Skin epidermis (tissue), 12 donors: ENCODE measurements at regions not wholly inside any gene's neighbourhood (a gene's known extent, or its start where the extent isn't known, plus 50 kb on each side); places are given as distances from the start of the nearest gene placed in this dataset.

Experiments
- H3K27ac ChIP-seq, 21 experiments: fragments of 200-600 bp; sonication (generic) in 11 of 21; one replicate each; pipeline ENCODE4 v1.5.0; 2020; ENCODE audit warnings: mild to moderate bottlenecking in 3 of 21, inconsistent platforms in 2 of 21, moderate library complexity in 2 of 21
- H3K4me3 ChIP-seq, 7 experiments: fragments of 200-600 bp; sonication (generic) in 2 of 7; one replicate each; pipeline ENCODE4 v1.5.0; 2020; ENCODE audit warnings: inconsistent platforms in 2 of 7, mild to moderate bottlenecking in 2 of 7, moderate library complexity in 1 of 7

DNA sequence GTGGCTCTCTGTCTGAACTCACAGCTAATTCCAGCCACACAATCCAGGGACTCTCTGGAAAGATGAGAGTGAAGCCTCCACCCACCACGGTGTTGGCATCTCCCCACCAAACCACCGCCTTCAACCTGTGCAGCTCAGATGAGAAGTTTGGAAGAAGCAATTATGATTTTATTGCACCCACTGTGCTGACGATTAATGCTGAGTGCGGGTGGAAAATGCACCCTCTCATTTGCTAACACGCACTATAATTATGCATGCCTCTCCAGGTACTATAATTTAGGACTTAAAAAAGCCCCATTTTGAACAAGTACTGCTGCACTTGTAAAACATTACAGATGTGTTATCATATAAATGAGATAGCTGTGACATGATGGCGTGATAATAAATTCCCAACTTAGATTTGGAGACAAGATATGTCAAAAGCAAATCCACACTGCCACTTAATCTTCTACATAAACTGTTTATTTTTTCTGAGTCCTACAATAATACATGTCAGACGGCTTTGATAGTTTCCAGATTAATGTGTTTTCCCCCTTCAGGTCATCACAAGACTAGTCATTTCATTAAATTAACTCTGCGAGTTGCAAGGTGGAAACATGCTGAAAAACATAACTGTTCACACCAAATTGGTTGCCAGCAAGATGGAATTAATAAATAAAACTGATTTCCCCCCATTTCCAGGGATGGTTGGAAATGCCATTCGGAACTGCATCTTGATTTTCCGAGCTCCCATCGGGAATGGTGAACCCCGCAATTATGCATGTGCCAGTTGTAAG lies 466.5 kb upstream of the MAF start:
- H3K4me3 ChIP-seq: no peak overlapping the region
- peak overlapping the region in 2 of 21 experiments; percentile 20 to 47 for H3K27ac ChIP-seq

DNA sequence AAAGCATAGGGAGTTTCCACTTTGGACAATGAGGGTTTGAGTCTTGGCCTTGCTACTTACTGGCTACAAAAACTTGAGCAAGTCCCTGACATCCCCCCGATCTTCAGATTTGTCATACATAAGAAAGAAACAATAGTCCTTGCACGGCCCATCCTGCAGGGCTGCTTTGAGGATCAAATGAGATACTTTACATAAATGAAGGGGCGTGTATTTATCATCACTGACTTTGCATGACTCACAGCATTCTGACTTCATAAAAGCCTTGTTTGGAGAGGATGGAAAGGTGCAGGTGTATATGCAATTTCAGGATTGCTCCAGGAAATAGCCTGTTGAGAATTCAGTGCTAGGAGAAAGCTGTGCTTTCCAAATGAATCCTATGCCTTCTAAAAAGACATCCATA lies 465.0 kb upstream of the MAF start:
- peak overlapping the region in 2 of 21 experiments; percentile 14 to 64 for H3K27ac ChIP-seq
- no peak overlapping the region for H3K4me3 ChIP-seq

DNA sequence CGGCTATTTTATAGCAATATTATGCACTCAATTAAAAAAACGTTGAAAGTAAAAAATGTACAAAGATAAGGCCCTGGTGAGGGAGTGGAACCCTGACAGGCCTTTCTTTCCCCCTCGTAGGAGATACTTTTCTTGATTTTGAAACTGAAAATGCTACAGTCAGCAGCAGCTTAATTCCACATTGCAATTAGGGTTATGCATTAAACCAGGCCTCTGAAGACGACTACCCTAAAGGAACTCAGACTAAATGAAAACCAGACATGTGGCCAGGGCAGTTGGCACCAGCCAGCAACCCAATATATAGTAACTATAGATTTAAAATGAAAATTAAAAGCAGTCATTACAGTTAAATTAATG lies 463.2 kb upstream of the MAF start:
- Histone ChIP-seq H3K27ac (peak overlapping the region in 11 of 21 experiments; percentile 14 to 70 (median 52)), H3K4me3 (no peak overlapping the region)

DNA sequence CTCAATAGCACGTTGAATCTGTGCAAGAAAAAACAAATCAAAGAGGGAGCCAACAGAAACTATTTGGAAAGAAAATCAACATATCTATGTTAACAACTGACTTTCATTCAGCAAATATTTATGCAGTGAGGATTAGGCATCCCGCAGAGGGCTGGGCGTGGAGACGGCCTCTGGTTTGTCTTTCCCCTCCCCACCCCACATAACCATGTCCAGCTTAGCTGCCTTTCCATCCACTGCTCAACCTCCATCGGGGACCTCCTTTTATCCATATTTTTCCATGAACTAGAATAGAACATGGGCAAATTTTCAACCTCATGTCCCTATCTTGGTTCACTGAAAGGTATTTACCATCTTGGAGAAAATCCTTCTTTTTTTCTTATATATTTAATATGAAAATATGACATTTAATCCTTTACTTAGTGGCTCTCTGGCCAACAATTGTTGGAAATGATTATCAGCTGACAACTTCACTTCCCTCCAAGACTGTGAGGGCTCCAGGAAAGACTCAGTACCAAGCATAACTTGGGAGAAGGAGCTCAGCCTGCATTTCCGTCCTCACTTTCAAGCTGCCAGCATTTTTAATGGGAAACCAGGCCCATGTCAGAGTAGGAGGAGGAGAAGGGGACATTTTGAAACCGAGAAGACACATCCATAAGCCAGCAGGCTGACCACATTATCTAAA lies 462.6 kb upstream of the MAF start:
- H3K4me3 ChIP-seq: no peak overlapping the region
- peak overlapping the region in 8 of 21 experiments; percentile 14 to 70 (median 54) for H3K27ac ChIP-seq

DNA sequence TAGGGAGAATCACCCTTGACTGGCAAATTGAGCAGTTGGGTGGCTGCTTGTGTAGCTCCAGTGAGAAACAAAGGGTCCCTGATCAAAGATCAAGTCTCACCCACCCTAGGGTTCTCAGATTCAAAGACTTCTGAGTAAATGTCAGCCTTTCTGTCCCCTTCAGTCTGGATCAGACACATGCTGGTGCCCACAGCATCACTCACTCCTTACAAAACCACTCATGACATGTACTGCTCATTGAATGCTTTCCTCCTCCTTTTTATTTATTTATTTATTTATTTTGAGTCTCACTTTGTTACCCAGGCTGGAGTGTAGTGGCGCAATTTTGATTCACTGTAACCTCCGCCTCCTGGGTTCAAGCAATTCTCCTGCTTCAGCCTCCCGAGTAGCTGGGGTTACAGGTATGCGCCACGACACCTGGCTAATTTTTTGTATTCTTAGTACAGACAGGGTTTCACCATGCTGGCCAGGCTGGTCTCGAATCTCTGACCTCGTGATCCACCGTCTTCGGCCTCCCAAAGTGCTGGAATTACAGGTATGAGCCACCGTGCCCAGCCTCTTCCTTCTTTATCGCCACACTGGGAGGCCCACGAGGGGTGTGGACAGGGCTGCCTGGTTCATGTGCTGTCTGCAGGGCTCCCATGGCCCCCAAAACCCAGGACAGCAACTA lies 462.0 kb upstream of the MAF start:
- peak overlapping the region in 3 of 21 experiments; percentile 16 to 68 (median 17) for H3K27ac ChIP-seq

DNA sequence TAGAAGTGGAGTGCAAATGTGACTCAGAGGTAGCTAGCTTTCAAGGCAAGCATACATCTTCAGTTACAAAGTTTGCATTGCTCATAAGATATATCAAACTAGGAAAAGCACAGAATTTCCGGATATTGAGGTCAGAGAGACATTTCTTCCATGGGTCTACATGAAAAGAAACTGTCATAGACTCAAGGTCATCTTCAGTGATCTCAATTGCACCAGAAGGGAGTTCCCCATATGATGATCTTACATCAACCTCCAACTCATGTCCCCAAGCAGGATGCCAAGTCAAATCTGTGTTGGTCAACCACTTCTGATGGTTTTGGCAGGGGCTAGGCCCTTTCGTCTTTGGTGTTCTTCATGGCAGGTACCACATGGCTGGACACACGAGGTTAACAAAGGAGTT lies 459.9 kb upstream of the MAF start:
- no peak overlapping the region for H3K27ac ChIP-seq
- H3K4me3 ChIP-seq: no peak overlapping the region

More for the DNA sequence above, 462.0 kb upstream of the MAF start:
- no peak overlapping the region for H3K4me3 ChIP-seq

- Histone ChIP-seq H3K4me3 (no peak overlapping the region), H3K27ac (no peak overlapping the region)
These were observed 459.3 kb upstream of the MAF start for GRCh38 chr16:80059836-80060235.

DNA sequence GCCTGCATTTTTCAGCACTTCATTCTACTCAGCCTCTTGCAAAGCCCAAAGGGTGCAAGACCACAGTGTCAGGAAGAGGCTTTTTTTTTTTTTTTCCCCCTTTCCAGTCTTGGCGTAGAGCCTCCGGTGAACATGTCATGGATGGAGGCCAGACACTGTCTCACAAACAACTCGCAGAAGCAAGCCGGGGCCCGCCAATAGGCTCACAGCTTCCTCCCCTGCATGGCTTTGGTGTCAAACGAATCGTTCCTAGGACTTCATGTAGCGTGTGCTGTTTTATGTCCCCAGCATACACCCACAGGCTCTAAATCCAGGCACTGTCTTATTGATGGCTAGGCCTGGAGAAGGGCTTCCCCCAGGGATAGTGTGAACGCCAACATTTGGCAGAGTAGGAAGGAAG lies 457.7 kb upstream of the MAF start:
- H3K4me3 ChIP-seq: no peak overlapping the region
- H3K27ac ChIP-seq: peak overlapping the region in 13 of 21 experiments; percentile 1 to 77 (median 46)

GRCh38 chr16:80056324-80056723 lies 455.8 kb upstream of the MAF start:
- Histone ChIP-seq H3K4me3 (no peak overlapping the region), H3K27ac (peak overlapping the region in 2 of 21 experiments; percentile 66 to 77)

GRCh38 chr16:80055831-80056230 lies 455.3 kb upstream of the MAF start:
- Histone ChIP-seq H3K27ac (peak overlapping the region in 2 of 21 experiments; percentile 19 to 25), H3K4me3 (no peak overlapping the region)

DNA sequence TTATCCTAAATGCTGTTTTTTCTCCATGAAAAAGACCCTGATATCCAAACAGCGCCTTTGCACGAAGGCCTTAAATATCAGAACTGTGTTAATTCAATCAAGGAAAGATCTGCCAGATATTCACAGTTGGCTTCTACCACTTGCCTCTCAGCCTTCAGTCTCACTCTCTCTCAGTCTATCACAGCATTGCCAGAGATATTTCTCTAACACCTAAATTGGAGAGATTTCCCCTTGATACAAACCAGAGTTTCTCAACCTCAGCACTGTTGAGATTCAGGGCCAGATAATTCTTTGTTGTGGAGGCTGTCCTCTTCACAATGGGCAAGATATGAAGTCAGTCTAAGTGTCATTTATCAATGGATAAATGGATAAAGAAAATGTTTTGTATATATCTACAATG lies 454.1 kb upstream of the MAF start:
- no peak overlapping the region for H3K4me3 ChIP-seq
- H3K27ac ChIP-seq: no peak overlapping the region

DNA sequence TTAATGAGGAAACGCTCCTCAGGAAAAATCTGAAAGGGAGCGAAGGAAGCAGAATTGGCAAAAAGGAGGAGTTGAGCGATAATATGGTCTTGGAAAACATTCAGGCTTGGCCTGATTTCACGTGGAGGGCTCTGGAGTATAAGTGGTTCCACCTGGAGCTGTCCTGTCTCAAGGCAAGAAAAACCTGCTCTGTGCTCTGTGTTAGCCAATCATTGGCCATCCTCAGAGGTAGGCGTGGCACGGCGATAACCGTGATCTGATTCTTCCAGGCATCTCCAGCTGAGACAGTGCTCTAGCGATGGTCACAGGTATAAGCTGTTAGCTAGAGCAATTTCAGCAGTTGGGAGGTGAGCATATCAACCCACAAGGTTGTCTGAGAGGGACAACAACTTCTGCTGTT lies 450.5 kb upstream of the MAF start:
- Histone ChIP-seq H3K4me3 (no peak overlapping the region), H3K27ac (no peak overlapping the region)

DNA sequence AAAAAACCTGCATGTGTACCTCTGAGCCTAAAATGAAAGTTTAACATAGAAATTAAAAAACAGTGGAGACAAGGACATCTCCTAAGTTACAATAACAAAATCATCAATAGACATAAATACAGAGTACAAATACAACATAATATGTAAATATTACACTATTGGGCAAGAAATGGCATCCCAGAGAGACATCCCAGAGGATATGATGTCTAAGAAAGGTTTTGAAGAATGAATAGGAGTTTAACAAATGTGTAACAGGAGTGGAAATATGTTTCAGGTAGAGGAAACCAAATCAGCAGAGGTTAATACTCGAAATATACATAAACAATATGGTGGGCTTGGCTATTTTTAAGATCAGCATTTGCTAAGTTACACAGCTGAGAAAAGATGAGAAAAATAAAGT lies 447.7 kb upstream of the MAF start:
- no peak overlapping the region for H3K27ac ChIP-seq
- no peak overlapping the region for H3K4me3 ChIP-seq

DNA sequence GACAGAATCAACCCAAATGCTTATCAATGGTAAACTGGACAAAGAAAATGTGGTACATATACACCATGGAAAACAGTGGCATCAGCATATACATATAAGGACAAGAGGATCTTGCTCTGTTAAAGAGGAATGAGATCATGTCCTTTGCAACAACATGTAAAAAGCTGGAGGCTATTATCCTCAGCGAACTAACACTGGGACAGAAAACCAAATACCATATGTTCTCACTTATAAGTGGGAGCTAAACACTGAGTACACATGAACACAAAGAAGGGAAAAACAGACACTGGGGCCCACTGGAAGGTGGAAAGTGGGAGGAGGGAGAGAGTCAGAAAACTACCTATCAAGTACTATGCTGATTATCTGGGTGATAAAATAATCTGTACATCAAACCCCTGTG lies 447.3 kb upstream of the MAF start:
- Histone ChIP-seq H3K4me3 (no peak overlapping the region), H3K27ac (no peak overlapping the region)

GRCh38 chr16:80046848-80047247 lies 446.3 kb upstream of the MAF start:
- no peak overlapping the region for H3K27ac ChIP-seq
- H3K4me3 ChIP-seq: no peak overlapping the region

DNA sequence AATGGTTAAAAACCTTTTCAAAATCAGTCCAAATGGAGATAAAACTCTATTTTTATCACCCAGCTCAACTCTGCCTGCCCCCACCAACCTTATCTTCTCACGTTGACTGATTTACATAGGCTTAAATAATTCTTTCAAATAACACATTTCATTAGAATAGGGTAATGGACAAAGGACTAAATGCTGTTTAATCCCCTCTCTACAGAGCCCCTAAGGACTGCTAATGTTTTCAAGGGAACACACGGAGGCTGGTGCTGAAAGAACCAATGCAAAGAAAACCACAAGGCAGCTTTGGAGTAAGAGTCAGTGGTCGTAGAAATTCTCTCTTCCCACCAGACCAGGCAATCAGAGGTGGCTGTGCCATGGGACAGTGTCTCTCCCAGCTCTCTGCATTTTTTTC lies 445.7 kb upstream of the MAF start:
- Histone ChIP-seq H3K4me3 (no peak overlapping the region), H3K27ac (no peak overlapping the region)

GRCh38 chr16:80045861-80046260 lies 445.3 kb upstream of the MAF start:
- Histone ChIP-seq H3K27ac (no peak overlapping the region), H3K4me3 (no peak overlapping the region)

GRCh38 chr16:80041410-80041809 lies 440.9 kb upstream of the MAF start:
- H3K27ac ChIP-seq: peak overlapping the region in 8 of 21 experiments; percentile 4 to 82 (median 26)
- no peak overlapping the region for H3K4me3 ChIP-seq

GRCh38 chr16:80040814-80041213 lies 440.3 kb upstream of the MAF start:
- H3K4me3 ChIP-seq: no peak overlapping the region

DNA sequence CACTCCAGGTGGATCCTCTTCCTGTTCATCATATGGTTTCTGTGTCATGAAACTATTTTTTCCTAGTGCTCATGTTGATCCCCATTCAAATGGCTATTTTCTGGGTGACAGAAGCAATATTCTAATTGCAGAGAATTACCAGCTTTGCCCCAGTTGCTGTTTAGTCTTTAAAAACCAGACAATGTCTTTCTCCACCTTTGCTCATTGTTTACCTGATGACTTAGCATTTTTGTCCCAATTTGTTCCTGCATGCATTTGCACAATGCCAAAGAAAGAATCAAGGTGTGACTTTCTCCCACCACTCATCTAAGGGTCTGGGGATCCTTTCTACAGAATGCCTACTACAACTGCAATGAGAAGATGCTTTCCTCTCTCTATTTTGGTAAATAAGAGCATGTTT lies 439.9 kb upstream of the MAF start:
- peak overlapping the region in 11 of 21 experiments; percentile 9 to 82 (median 52) for H3K27ac ChIP-seq
- no peak overlapping the region for H3K4me3 ChIP-seq

More at GRCh38 chr16:80040814-80041213, 440.3 kb upstream of the MAF start:
- peak overlapping the region in 10 of 21 experiments; percentile 9 to 82 (median 52) for H3K27ac ChIP-seq

- H3K27ac ChIP-seq: peak overlapping the region in 12 of 21 experiments; percentile 9 to 82 (median 49)
- no peak overlapping the region for H3K4me3 ChIP-seq
These were observed 439.2 kb upstream of the MAF start for GRCh38 chr16:80039777-80040176.
